Fibroblast of the aortic adventitia (primary cell): ENCODE measurements at regions not wholly inside any gene's neighbourhood (a gene's known extent, or its start where the extent isn't known, plus 50 kb on each side); places are given as distances from the start of the nearest gene placed in this dataset.

Experiments
- DNase-seq: peaks from one replicate; pipeline ENCODE4 v3.0.0-alpha.2; 2010; ENCODE audit warnings: low read depth
- H3K4me3 ChIP-seq: 2 replicates; pipeline ENCODE4 v1.5.1; 2011; ENCODE audit warnings: low read depth, mild to moderate bottlenecking, control low read depth, low read length, moderate library complexity
- CTCF ChIP-seq: IDR thresholded peaks from 2 replicates; pipeline ENCODE4 v1.5.1; 2011; ENCODE audit warnings: mild to moderate bottlenecking, low read length, control low read depth, inconsistent platforms; ENCODE audit not compliant: insufficient read depth

- no peak for DNase-seq
- no peak for TF ChIP-seq CTCF
These were observed 105.5 kb upstream of the SMAD3 start for GRCh38 chr15:66959875-66960274.

GRCh38 chr15:66960519-66960918 lies 104.9 kb upstream of the SMAD3 start:
- no peak for DNase-seq
- no peak for TF ChIP-seq CTCF
- H3K4me3 ChIP-seq, result no peak overlapping the region

More at GRCh38 chr15:66959875-66960274, 105.5 kb upstream of the SMAD3 start:
- no peak overlapping the region for H3K4me3 ChIP-seq

DNA sequence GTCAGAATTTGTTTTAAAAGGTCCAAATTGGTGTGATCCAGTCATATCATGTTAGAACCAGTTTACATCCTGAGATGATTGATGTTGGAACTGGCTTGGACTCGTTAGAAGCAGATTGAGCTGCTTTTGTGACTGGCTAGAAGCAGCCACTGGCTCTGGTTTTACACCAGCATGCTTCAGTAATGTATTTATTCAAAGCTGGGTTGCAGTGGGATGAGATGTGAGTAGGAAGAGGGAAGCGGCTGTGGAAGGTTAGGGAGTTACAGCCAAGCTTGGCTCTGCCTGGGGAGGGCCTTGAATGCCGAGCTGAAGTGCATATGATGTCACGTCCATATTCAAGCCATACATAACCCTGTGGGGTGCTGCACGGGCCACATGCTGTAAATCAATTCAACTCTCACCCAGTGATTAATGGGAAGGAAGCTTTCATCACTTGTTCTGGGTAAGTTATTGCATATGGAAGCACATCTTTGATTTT lies 104.0 kb upstream of the SMAD3 start:
- no peak overlapping the region for H3K4me3 ChIP-seq
- TF ChIP-seq CTCF, result no peak
- DNase-seq, result peak; percentile 23

GRCh38 chr15:66961901-66962300 lies 103.5 kb upstream of the SMAD3 start:
- H3K4me3 ChIP-seq, result no peak overlapping the region
- no peak for DNase-seq
- TF ChIP-seq CTCF, result no peak

DNA sequence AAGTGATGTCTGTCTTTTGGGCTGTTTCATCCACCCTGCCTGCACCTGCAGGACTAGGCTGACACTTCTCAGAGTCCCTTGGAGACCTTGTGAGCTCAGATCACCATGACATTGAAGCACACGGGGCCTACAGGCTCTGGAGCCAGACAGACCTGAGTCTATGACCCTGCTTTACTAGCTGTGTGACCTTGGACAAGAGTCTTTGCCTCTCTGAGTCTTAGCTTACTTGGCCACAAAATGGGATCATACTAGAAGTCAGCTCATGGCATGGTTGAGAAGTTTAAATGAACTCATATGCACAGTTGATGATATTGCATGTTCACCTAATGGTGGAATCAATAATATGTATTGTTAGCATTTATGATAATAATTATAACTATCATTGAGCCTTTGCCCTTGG lies 102.9 kb upstream of the SMAD3 start:
- no peak for TF ChIP-seq CTCF
- DNase-seq, result no peak
- no peak overlapping the region for H3K4me3 ChIP-seq

GRCh38 chr15:66963084-66963483 lies 102.3 kb upstream of the SMAD3 start:
- no peak overlapping the region for H3K4me3 ChIP-seq
- DNase-seq, result no peak
- TF ChIP-seq CTCF, result no peak

DNA sequence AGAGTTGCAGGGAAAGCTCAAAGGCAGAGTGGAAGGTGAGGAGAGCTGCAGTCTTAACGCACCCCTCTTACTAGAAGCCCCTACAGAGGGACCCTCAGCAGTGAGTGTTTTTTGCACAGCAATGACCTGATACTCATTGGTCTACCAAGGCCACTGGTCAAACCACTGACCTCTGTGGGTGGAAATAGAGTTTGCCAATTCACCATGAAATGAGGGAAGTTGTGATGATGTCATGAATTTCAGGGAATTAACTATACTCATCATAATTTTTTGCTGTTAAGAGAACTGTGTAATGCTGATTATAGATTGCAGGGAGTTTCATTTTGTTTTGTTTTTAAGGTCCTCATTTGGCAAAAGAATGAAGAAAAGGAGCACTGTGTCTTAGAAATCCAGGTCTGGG lies 101.7 kb upstream of the SMAD3 start:
- no peak for DNase-seq
- H3K4me3 ChIP-seq, result no peak overlapping the region
- no peak for TF ChIP-seq CTCF
